Astrocyte of the spinal cord (primary cell): ENCODE measurements at regions not wholly inside any gene's neighbourhood (a gene's known extent, or its start where the extent isn't known, plus 50 kb on each side); places are given as distances from the start of the nearest gene placed in this dataset.

Experiments used
- DNase-seq: peaks from one replicate; pipeline ENCODE4 v3.0.0; 2011; ENCODE audit warnings: low read depth, low spot score
- H3K4me3 ChIP-seq: 2 replicates; pipeline ENCODE4 v1.5.1; 2011; ENCODE audit warnings: low read depth, mild to moderate bottlenecking, low read length, moderate library complexity
- CTCF ChIP-seq: IDR thresholded peaks from 2 replicates; pipeline ENCODE4 v1.5.1; 2012; ENCODE audit warnings: low read depth, mild to moderate bottlenecking, low read length, inconsistent platforms
- in situ Hi-C: cut with HindIII; loops from 2 replicates; pipeline ENCODE4 v1.10.0; 2017; ENCODE audit warnings: low sequenced_read_pairs

GRCh38 chr10:10359263-10359662 is 658.4 kb upstream of the CELF2 start:
- H3K4me3 ChIP-seq, result no peak overlapping the region
- TF ChIP-seq CTCF, result no peak
- in situ Hi-C loops, result no loop called here
- DNase-seq, result no peak

- no peak for DNase-seq
- no peak for TF ChIP-seq CTCF
- no peak overlapping the region for H3K4me3 ChIP-seq
- in situ Hi-C loops, result no loop called here
Observed at GRCh38 chr10:10361301-10361885, 656.3 kb upstream of the CELF2 start.

GRCh38 chr10:10362800-10363199 is 654.9 kb upstream of the CELF2 start:
- TF ChIP-seq CTCF, result no peak
- H3K4me3 ChIP-seq, result no peak overlapping the region
- in situ Hi-C loops, result no loop called here
- no peak for DNase-seq

GRCh38 chr10:10363217-10363616 is 654.5 kb upstream of the CELF2 start:
- TF ChIP-seq CTCF, result no peak
- no peak for DNase-seq
- no peak overlapping the region for H3K4me3 ChIP-seq
- in situ Hi-C loops, result no loop called here

- no peak for DNase-seq
- H3K4me3 ChIP-seq, result no peak overlapping the region
- in situ Hi-C loops, result no loop called here
- TF ChIP-seq CTCF, result no peak
Observed at GRCh38 chr10:10364902-10365301, 652.8 kb upstream of the CELF2 start.

GRCh38 chr10:10365676-10366075 is 652.0 kb upstream of the CELF2 start:
- no peak for TF ChIP-seq CTCF

GRCh38 chr10:10366836-10367235 is 650.8 kb upstream of the CELF2 start:
- DNase-seq, result no peak
- no peak overlapping the region for H3K4me3 ChIP-seq
- no peak for TF ChIP-seq CTCF
- in situ Hi-C loops, result no loop called here

More at GRCh38 chr10:10365676-10366075, 652.0 kb upstream of the CELF2 start:
- in situ Hi-C loops, result no loop called here
- no peak overlapping the region for H3K4me3 ChIP-seq
- no peak for DNase-seq
